Neural crest cell (in vitro differentiated cells): ENCODE measurements at regions not wholly inside any gene's neighbourhood (a gene's known extent, or its start where the extent isn't known, plus 50 kb on each side); places are given as distances from the start of the nearest gene placed in this dataset.

ENCODE experiments used
- DNase-seq: peaks from one replicate; pipeline ENCODE4 v3.0.0; 2021; ENCODE audit warnings: low read depth, mixed read lengths, low spot score
- H3K27ac Mint-ChIP-seq: one replicate; pipeline ENCODE4 v1.8.0; 2021; ENCODE audit warnings: mild to moderate bottlenecking, mixed read lengths; ENCODE audit not compliant: unreplicated experiment
- H3K27me3 Mint-ChIP-seq: 2 replicates; pipeline ENCODE4 v1.8.0; 2021; ENCODE audit warnings: low read depth, mild to moderate bottlenecking, mixed read lengths
- H3K36me3 Mint-ChIP-seq: 2 replicates; pipeline ENCODE4 v1.8.0; 2021; ENCODE audit warnings: low read depth, mild to moderate bottlenecking, mixed read lengths
- H3K4me1 Mint-ChIP-seq: 2 replicates; pipeline ENCODE4 v1.8.0; 2021; ENCODE audit warnings: mixed read lengths
- H3K4me3 Mint-ChIP-seq: one replicate; pipeline ENCODE4 v1.8.0; 2021; ENCODE audit warnings: mild to moderate bottlenecking, mixed read lengths
- H3K9me3 Mint-ChIP-seq: 2 replicates; pipeline ENCODE4 v1.8.0; 2021; ENCODE audit warnings: mixed read lengths
- CTCF ChIP-seq: fragments of 200-600 bp; sonication (generic); conservative IDR thresholded peaks from 2 replicates; pipeline ENCODE4 v1.5.0; 2021; ENCODE audit warnings: antibody characterized with exemption, mild to moderate bottlenecking

- no peaks in the 10 kb centered on the region for H3K27me3 Mint-ChIP-seq
- no peak overlapping the region for H3K4me3 Mint-ChIP-seq
- TF ChIP-seq CTCF, result no peak
- H3K36me3 Mint-ChIP-seq, result no peaks in the 10 kb centered on the region
- peaks cover 6% of the 10 kb centered on the region for H3K4me1 Mint-ChIP-seq
- H3K9me3 Mint-ChIP-seq, result peaks cover 11% of the 10 kb centered on the region
- H3K27ac Mint-ChIP-seq, result no peak overlapping the region
- DNase-seq, result no peak
Measured at GRCh38 chr6:93685494-93685893, 266.1 kb upstream of the EPHA7 start.

DNA sequence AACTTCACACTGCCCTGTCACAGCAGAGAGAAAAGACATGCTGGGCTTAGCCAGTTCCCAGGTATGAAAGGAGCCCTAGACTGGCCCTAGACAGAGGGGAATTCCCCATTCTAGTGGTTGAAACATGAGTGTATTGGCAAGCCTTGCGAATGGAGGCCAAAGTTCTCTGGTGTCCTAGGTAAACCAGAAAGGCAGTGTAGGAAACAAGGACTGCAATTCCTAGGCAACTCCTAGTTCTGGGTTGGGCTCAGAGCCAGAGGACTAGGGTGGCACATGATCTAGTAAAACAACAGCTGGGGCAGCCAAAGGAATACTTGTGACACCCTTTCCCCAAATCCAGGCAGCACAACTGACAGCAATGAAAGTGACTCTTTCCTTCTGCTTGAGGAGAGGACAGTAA lies 265.0 kb upstream of the EPHA7 start:
- Mint-ChIP-seq H3K9me3 (peaks cover 7% of the 10 kb centered on the region), H3K4me3 (no peak overlapping the region), H3K36me3 (no peaks in the 10 kb centered on the region), H3K27me3 (no peaks in the 10 kb centered on the region), H3K27ac (no peak overlapping the region), H3K4me1 (peaks cover 6% of the 10 kb centered on the region)
- no peak for DNase-seq
- no peak for TF ChIP-seq CTCF

GRCh38 chr6:93679836-93680235 lies 260.5 kb upstream of the EPHA7 start:
- Mint-ChIP-seq H3K4me1 (peaks cover 5% of the 10 kb centered on the region), H3K36me3 (no peaks in the 10 kb centered on the region), H3K4me3 (no peak overlapping the region), H3K27ac (no peak overlapping the region), H3K9me3 (peaks cover 3% of the 10 kb centered on the region), H3K27me3 (no peaks in the 10 kb centered on the region)
- no peak for TF ChIP-seq CTCF
- no peak for DNase-seq

DNA sequence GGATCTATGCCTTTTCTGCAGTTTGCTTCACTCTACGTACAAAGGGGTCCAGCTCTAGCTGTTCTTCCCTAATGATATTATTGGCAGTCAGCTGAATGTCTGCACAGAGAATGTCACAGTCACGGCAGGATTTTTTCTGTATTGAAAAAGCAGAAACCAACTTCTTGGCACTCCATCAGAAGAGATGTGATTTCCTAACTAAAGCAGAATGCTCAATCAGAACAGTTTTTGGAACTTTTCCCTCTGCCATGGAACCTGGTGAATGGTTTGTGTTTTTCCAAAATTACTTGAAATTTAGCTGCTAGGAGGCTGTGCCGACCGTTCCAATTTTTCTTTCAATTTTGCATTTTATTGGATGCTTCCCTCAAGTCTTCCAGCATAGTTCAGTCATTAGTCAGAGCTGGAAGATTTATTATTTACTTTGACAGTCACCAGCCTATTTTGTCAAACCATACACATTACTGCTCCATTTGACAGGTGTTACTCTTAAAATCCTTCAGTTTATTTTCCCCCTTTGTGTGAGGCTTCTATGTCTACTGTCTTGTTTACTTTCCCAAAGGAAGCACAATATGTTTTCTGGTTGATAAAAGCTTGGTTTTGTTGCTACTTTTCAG lies 259.6 kb upstream of the EPHA7 start:
- Mint-ChIP-seq H3K27ac (no peak overlapping the region), H3K4me3 (no peak overlapping the region), H3K4me1 (peaks cover 5% of the 10 kb centered on the region), H3K36me3 (no peaks in the 10 kb centered on the region), H3K9me3 (no peaks in the 10 kb centered on the region), H3K27me3 (no peaks in the 10 kb centered on the region)
- TF ChIP-seq CTCF, result no peak
- DNase-seq, result no peak

DNA sequence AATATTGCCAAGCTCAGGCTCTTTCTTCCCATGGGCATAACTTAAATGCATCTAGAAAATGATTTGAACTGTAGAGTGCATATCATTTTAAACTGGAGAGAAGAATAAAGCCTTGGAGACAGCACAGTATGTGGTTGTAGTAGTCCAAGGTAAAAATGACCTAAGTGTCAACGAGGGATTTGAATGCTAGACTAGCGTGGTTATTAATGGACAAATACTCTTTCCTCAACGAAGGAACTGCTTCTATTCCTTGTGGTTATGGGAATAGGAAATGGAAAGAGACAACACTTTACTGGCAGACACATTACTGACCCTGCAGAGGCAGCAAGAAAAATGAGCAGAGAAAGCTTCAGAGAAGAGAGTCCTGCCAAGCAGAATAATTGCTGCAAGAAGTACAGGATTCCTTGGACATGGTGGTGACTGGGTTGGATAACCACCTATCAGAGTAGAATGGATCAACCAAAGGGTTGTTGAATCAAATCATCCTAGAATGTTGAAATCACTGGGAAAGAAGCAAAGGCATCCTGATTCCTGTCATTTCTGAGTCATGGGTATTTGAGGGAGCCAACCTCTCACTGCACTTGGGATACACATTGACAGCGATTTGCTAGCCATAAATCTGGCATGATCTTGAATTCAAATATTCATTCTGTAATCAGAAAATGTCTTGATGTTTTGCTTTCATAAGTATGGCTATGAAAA lies 258.1 kb upstream of the EPHA7 start:
- Mint-ChIP-seq H3K4me3 (no peak overlapping the region), H3K9me3 (no peaks in the 10 kb centered on the region), H3K27me3 (no peaks in the 10 kb centered on the region), H3K27ac (no peak overlapping the region), H3K4me1 (peaks cover 5% of the 10 kb centered on the region), H3K36me3 (no peaks in the 10 kb centered on the region)
- DNase-seq, result no peak
- no peak for TF ChIP-seq CTCF
